ENCODE measurements at regions not wholly inside any gene's neighbourhood (a gene's known extent, or its start where the extent isn't known, plus 50 kb on each side); places are given as distances from the start of the nearest gene placed in this dataset.

- FAIRE-seq, result no peak
These were observed 62.8 kb upstream of the COL13A1 start for GRCh38 chr10:69738858-69739435.

GRCh38 chr10:69739634-69740033, 62.1 kb upstream of the COL13A1 start:
- FAIRE-seq (no peak), DNase-seq (ENCODE audit: low spot score in 2 of 2) (no peak)

More at GRCh38 chr10:69738858-69739435, 62.8 kb upstream of the COL13A1 start:
- no peak for DNase-seq (ENCODE audit: low spot score in 2 of 2)

GRCh38 chr10:69740126-69740525, 61.6 kb upstream of the COL13A1 start:
- DNase-seq (ENCODE audit: low spot score in 2 of 2), result no peak

GRCh38 chr10:69741252-69741651, 60.5 kb upstream of the COL13A1 start:
- no peak for DNase-seq (ENCODE audit: low spot score in 2 of 2)
- FAIRE-seq, result no peak

More at GRCh38 chr10:69740126-69740525, 61.6 kb upstream of the COL13A1 start:
- no peak for FAIRE-seq

GRCh38 chr10:69741671-69742355, 59.9 kb upstream of the COL13A1 start:
- DNase-seq (ENCODE audit: low spot score in 2 of 2) (no peak), FAIRE-seq (no peak)

GRCh38 chr10:69742356-69742695, 59.4 kb upstream of the COL13A1 start:
- DNase-seq (ENCODE audit: low spot score in 2 of 2) (no peak), FAIRE-seq (no peak)

GRCh38 chr10:69742928-69743602, 58.6 kb upstream of the COL13A1 start:
- no peak for DNase-seq (ENCODE audit: low spot score in 2 of 2)
- no peak for FAIRE-seq

- FAIRE-seq, result no peak
- no peak for DNase-seq (ENCODE audit: low spot score in 2 of 2)
These were observed 56.7 kb upstream of the COL13A1 start for GRCh38 chr10:69744971-69745370.

- no peak for DNase-seq (ENCODE audit: low spot score in 2 of 2)
- no peak for FAIRE-seq
These were observed 56.0 kb upstream of the COL13A1 start for GRCh38 chr10:69745698-69746097.

- DNase-seq (ENCODE audit: low spot score in 2 of 2) (no peak), FAIRE-seq (no peak)
These were observed 54.5 kb upstream of the COL13A1 start for GRCh38 chr10:69747179-69747578.

- FAIRE-seq (no peak), DNase-seq (ENCODE audit: low spot score in 2 of 2) (no peak)
These were observed 53.1 kb upstream of the COL13A1 start for GRCh38 chr10:69748621-69749020.

- no peak for DNase-seq (ENCODE audit: low spot score in 2 of 2)
- FAIRE-seq, result no peak
These were observed 52.3 kb upstream of the COL13A1 start for GRCh38 chr10:69749178-69750010.

GRCh38 chr10:69750011-69750373, 51.7 kb upstream of the COL13A1 start:
- FAIRE-seq (no peak), DNase-seq (ENCODE audit: low spot score in 2 of 2) (no peak)

- no peak for FAIRE-seq
- no peak for DNase-seq (ENCODE audit: low spot score in 2 of 2)
These were observed 51.0 kb upstream of the COL13A1 start for GRCh38 chr10:69750725-69751124.

- no peak for DNase-seq (ENCODE audit: low spot score in 2 of 2)
These were observed 50.5 kb upstream of the COL13A1 start for GRCh38 chr10:69751214-69751613.

More at GRCh38 chr10:69751214-69751613, 50.5 kb upstream of the COL13A1 start:
- FAIRE-seq, result no peak

Data from frontal cortex (tissue), 3 donors.